Ureter (tissue), 1 donor: ENCODE measurements at regions not wholly inside any gene's neighbourhood (a gene's known extent, or its start where the extent isn't known, plus 50 kb on each side); places are given as distances from the start of the nearest gene placed in this dataset.
"Not testable (repeated sequence)": the region's sequence is repeated elsewhere in the genome, so short reads cannot be mapped to it uniquely, and the experiment has no call there.

ENCODE experiments used
- DNase-seq: peaks from one replicate; pipeline ENCODE4 v3.0.0-alpha.2; 2020; ENCODE audit warnings: low spot score
- donor health status: DM: yes; HTN: yes; CAD: no.

DNA sequence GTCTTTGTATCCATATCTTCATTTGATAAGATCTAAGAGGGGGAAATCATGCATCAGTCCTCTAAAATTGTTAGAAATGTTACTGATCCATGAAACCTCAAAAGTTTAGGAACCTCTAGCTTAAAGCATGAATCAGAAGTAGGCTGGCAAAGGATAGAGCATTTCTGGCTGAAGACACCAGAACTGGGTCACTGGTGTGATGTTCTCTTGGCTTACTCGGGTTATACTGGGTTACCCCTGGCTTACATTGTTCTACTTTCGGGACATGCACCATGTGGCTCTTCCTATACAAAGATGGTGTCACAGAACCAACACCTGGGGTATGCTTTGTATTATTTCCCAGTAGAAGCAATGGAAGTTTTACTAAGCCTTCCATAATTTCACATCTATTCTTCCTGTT, 83.2 kb upstream of the TNP1 start:
- no peak for DNase-seq

DNA sequence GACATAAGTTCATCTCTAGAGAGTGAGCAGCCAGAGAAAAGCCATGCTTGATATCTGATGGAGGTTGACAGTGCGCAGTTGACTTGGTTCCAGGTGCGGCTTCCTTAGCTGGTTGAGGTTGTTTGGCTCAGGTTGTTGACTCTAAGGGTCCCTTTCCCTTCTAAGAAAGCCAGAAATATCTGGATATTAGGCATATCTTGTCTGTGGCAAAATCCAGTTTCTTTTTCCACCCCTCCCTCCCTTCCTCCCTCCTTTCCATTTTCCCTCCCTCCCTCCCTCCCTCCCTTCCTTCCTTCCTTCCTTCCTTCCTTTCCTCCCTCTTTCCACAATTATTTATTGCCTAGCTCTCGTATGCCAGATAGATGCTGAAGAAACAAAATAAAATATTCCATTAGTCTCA, 82.6 kb upstream of the TNP1 start:
- no peak for DNase-seq

DNA sequence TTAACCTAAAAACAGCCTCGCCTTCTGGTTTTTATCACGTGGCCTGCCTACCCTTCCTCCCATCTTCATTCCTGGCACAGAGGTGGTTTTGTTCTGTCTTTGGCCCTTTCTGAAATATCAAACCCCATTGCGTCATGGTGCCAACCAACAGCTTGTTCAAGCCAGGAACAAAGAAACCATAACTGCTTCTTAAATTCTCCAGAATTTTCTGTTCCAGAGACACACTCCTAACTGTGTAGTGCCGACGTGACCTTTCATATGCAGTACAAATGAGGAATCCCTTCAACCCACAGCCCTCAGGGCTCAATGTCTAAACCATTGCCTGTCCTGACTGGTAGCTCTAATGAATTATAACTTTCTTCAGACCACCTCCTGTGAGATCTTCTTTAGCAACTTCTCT, 82.2 kb upstream of the TNP1 start:
- DNase-seq: no peak

DNA sequence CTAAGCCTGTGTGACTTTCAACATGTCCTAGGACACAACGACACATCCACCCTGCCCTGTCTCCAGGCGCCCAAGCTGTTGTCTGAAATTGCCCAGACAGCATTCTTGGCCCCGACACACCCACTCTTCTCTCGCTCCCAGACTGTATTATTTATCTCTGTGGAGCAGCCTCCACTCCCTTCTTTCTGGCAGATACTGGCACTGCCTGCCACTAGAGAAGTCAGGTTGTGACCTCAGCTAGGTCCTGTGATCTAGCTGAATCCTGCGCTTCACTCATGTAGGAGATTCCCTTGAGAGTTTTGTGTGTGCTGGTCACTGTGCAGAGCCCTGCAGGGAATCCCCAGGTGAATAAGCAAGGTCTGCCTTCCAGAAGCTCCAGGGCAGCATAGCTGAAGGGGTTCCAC, 77.1 kb upstream of the TNP1 start:
- no peak for DNase-seq

DNA sequence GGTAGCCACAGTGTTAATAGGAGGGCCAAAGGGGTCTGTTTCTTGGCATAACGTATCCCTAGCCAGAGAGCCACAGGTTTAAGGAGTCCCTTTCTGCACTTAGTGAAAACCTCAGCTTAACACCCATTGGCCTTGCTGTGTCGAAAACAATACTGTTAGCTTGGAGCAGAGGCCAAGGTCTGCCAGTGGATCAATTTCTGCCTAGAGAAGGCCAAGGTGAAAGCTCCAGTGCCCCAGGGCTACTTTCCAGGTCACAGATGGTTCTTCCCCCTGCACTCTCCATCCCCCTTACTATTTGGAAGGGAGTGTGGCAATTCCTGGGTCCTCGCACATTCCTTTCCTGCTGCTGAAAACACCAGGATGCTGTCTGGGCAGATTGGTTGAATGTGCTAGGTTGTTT, 74.8 kb upstream of the TNP1 start:
- no peak for DNase-seq

DNA sequence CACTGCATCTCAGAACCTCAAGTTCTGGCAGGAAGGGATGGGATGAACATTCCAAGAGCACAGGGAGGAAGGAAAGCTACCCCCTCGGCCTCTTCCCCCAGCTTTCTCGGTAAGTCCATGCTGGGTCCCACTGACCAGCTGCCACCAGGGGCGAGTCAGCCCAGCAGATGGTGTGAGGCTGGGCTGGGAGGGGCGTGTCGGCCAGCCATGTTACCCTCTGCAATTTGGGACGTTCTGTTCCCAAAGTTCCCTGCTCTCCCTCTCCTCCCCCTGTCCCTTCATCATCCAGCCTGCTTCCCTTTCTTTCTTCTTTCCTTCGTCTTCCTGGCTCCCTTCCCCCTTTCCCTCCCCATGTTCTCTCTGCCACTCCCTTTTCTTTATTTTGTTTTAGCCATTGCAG, 74.3 kb upstream of the TNP1 start:
- no peak for DNase-seq

DNA sequence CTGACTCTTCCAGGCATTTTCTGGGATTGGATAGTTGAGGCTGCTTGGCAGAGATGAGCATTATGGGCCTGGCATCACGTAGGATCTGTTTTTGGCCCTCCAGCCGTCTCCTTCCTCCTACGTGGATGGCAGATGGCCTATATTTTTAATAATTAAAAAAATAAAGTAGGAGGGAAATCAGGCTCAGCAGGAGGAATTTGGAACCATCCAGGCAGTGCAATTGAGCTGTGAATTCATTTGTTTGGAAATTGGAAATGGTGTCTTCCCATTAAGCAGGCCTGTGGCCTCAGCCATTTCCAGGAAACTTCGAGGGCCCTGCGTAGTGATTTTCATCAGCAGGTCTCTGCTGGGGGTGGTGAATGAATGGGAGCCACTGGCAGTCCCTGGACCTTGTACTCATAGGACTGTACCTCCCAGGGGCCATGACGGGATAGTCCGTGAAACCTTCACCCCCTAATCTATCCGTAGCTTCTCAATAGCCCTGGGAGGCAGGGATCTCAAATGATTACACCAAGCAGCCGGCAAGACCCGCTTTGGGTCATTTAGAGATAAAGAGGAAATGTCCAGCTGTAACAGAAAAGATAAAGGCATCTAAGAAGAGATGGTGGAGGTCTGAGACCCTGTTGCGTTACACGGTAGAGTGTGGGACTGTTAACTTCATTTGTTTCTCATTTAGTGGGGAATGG, 73.1 kb upstream of the TNP1 start:
- no peak for DNase-seq

DNA sequence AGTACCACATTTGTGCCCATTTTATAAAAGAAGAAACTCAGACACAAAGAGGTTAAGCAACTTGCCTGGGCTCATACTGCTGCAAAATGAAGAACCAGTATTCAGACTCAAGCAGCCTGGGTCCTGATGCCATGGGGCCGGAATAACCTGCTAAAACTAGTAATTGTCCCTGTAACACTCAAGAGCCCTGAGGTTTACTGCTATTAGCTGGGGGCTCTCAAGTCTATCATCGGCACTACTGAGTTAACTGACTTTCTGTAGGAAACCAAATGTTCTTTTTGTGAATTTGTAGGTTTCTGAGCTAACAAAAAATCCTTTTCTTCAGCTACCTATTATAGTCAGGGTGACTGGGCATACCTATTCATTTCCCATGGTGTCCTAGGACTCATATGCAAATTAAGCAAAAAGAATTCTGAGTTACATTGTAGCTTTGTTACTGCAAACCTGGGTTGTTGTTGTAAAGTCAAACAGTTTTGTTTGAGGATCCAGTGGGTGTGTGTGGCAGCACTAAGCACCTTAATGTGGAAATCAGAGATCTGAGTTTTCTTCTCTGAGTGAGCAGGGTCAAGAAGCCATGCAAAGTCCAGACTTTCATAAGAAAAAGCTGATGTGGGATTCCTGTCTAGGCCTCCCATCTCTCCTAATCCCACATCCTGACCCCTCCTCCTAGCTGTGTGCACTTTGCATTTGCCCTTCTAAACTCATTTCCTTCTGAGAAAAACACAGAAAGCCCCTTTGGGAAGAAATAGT, 72.4 kb upstream of the TNP1 start:
- DNase-seq: no peak

DNA sequence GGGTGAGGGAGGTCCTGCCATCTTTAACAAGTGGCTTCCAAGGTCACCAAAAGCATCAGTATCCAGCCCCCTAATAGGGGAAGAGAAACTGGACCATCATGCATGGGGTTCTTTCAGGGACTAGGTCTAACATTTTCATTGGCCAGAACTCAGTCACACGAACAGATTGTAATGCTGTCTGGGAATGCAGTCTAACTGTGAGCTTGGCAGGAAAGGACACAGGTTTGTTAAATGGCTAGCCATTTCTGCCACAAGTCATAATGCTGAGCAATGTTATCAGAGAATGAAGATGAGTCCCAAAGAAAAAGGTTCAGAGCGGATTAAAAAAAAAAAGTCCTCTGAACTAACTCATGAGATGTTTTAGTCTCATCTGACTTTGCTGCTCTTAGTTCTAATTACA, 70.9 kb upstream of the TNP1 start:
- DNase-seq: no peak

DNA sequence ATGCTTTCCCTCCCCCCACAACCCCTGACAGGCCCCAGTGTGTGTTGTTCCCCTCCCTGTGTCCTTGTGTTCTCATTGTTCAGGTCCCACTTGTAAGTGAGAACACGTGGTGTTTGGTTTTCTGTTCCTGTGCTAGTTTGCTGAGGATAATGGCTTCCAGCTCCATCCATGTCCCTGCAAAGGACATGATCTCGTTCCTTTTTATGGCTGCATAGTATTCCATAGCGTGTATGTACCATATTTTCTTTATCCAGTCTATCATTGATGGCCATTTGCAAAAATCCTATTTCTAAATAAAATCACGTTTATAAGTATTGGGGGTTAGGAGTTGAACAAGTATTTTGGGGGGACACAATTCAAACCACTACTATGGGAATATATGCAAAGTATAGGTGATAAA, 69.5 kb upstream of the TNP1 start:
- not testable (repeated sequence) for DNase-seq

DNA sequence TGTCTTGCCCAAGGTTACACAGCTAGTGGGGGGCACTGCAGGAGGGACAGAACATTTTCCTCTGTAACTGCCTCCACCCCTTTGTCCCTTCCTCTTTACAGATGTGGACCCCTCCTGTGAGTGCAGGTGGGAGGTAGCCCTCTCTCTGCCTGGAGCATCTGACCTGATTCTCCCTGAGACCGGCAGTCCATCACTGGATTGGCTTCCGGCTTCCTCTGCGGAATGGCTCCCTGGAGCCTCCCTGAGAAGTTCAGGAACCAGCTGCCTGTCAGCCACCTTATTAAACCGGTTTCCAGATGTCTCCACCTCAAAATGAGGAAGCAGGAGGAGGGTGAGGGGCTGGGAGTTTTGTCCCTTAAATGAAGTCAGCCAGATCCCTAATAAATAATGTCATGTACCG, 67.3 kb upstream of the TNP1 start:
- no peak for DNase-seq

DNA sequence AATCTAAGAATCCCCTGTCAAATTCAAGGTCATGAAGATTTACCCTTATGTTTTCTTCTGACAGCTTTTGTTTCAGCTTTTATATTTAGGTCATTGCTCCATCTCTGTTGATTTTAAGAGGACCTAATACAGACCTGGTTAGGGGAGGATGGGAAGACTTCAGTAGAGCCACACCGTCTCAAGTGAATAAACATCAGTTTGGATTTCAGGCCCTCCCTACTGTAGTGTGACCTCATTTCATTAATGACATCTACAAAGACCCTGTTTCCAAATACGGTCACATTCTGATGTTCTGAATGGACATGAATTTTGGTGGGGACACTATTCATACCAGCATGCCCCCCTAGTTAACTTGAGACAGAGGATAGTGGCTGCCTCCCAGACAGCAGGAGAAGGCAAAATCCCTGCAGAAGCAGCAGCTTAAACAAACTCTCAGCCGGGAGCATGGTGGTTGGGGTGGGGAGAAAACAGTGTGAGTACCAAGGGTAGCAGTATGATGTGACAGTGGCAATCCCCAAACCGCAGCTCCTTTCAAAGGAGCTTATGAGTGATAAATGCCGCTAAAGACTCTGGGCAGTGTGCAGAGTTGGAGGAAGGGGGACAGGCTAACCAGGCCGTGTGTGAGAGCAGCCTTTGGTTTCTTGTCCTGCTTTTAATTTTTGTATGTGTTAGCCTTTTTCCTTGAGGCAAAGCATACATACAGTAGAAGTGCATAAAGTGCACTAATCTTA, 65.9 kb upstream of the TNP1 start:
- DNase-seq: no peak

DNA sequence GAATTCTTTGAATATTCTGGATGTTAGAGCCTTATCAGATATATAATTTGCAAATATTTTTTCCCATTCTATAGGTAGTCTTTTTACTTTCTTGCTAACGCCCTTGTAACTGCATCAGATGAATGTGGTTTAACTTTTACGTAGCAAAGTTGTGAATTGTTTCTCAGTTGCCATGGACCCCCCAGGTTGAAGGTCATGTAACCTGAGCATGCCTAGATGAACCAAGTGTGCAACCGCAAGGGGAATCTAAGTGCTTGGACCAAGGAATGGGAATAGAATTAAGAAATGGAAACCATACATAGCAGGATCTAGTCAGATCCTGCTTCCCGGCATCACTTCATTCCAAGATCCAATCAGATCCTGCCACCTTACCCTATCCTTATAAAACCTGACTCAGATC, 65.1 kb upstream of the TNP1 start:
- no peak for DNase-seq

DNA sequence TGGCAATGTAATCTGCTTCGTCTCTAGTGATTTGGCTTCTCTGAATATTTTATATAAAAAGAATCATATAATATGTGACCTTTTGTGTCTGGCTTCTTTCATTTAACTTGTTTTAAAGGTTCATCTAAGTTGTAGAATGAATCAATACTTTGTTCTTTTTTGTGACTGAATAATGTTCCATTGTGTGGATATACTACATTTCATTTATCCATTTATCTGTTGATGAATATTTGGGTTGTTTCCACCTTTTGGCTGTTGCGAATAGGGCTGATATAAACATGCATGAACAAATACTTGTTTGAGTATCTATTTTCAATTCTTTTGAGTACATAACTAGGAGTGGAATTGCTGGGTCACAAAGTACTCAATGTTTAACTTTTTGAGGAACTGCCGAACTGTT, 63.8 kb upstream of the TNP1 start:
- DNase-seq: no peak

DNA sequence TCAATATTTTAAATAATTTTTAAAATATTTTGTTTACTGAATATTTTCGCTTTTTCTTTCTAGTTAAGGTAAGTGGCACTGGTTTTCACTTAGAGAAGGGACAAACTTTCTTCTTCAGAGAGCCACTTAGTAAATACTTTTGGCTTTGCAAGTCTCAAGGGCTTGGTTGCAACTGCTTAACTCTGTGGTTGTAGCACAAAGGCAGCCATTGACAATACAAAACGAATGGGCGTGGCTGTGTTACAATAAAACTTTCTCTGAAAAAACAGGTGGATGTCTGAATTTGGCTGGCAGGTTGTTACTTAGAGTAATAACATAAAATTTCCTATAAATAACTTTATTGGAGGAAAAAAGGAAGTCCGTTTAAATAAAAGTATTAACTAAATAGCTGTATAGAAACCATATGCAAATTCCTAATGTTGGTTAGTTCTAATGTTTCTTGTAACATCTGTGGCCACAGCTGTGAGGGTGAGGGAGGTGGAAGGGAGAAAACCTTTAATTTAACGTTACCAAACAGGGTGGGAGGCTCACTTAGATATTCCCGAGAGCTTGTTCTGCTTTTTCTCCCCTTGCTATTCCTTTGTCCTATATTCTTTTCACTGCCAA, 62.4 kb upstream of the TNP1 start:
- DNase-seq: no peak

DNA sequence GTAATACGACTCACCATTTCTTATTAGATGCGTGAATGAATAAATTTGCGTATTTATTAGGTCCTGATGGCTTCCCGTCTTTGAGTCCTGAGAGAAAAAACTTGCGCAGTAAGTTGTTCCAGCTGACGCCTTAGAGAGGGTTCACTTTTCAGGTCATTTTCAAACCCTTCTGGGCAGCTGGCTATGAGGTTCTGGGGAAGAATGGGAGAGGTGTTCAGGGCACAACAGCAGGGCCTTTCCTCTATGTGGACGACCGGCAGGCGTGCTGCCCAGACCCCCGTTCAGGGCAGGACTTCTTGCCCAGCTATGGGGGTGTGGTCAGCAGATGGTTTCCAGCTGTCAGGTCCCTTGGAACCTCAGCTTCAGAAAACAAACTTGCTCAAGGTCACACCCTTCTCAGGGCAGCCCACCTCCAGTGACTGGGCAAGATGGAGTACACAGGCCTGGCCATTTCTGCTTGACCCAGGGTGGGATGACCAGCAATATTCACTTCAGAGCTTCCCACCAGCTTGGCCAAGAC, 61.1 kb upstream of the TNP1 start:
- no peak for DNase-seq

DNA sequence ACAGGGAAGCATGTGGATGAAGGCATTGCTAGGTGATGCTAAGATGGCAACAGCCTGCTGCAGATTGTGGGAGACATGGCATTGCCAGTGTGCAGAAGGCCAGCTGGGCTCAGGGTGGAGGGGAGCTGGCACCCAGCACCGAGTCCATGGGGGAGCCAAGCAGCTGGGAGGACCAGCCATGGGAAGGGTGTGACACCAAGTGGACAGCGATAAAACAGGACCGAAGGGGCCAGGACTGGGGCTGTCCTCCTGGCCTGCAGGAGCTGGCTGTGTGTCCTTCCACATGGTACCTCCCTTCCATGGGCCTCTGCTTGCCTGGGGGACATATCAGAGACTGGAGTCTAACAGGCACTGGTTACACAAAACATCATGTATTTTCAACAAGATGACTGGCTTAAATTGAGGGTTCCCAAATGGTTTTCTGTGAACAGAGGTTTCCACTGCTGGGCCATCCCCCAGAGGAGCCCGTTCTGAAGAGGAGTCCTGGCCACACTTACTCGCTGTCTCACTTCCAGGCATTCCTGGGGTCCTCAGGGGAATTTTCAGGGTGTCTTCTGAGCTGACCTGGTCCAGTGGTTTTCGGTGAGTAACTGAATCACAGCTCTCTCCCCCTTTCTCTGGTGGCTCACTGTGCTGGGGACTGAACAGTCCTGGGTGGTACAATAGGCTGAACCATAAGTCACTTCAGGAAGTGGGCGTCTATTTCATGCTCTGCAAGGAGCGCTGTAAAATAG, 60.4 kb upstream of the TNP1 start:
- no peak for DNase-seq

DNA sequence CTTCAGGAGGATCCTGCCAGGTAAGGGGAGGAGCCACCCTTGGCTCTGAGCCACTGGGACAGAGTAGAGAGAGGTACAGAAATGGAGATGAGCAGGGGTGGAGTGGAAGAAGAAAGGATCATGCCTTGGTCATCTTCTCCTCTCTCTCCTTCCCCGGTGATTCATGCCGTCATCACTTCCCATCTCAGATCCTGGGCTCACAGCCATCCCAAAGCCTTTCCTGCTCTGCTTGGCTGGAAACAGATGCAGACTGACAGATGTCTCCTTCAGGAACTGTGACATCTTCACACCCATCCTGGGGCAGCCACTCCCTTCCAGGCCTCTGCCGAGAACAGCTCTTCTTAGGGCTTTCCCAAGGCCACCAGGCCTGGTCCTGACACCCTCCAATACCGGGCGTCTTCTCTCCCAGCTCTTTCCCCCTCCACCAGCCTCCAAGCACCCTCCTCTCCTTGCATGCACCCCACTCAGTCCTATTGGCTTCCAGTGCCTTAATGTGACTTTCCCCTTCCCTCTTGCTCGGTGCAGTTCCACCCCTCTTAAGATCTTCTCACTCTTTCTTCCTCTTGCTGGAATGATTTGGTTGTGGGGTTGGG, 58.3 kb upstream of the TNP1 start:
- no peak for DNase-seq

DNA sequence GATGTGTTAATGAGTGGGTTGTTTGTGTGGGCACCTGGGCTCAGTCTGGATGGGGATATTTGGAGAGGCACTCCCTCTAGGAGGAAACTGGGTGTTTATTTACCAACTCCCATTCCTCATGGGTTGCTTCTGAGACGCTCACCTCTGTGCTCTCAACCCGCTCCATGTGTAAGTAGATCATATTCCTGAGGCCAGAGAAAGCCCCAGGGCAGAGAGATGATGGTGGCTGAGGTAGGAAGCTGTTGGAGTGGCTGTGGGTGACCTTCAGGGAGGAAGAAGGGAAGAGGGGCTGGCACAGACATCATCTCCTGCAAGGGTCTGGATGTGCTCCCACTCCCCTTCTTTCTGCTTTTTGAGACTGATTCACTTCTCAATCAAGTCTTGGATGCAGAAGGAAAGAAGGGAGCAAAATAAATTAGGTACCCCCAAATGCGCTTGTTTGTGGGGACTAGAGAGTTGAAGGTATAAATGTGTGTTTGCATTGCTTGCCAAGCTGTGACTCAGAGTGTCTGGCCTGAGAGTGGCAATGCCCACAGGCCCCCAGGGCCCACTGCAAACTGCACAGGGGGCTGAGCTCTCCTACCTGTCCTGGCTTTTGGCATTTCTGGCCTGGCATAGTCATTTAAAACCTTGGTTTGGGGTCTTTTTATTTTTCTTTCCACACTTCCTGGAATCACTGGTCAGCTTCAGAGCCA, 57.2 kb upstream of the TNP1 start:
- no peak for DNase-seq

DNA sequence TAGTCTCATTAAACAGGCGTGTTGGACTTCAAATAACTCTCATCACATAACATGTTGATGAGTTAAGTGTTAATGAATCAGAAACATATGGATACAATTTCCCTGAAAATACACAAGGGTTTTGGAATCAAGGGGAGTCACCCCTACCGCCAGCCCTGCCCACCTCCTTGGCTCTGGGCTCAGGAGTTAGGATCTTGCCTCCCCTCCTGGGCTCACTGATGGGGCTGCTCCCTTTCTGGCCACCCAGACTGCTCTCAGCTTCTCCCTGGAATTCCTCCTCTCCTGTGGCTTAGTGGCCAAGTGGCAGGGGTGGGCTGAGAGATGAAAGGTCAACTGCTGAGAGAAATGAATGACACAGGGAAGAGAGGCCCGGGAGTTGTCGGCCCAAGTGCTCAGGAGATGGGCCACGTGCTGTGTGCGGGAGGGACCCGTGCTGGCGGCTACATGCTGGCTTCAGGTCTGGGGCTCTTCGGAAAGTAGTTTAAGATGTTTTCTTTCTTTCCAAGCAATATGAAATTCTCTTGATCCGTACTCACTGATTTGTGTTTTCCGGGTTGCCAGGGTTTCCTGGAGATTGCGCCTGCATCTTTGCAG, 55.8 kb upstream of the TNP1 start:
- DNase-seq: no peak
